ENCODE measurements at regions not wholly inside any gene's neighbourhood (a gene's known extent, or its start where the extent isn't known, plus 50 kb on each side); places are given as distances from the start of the nearest gene placed in this dataset.
"Not testable (repeated sequence)": the region's sequence is repeated elsewhere in the genome, so short reads cannot be mapped to it uniquely, and the experiment has no call there.

DNA sequence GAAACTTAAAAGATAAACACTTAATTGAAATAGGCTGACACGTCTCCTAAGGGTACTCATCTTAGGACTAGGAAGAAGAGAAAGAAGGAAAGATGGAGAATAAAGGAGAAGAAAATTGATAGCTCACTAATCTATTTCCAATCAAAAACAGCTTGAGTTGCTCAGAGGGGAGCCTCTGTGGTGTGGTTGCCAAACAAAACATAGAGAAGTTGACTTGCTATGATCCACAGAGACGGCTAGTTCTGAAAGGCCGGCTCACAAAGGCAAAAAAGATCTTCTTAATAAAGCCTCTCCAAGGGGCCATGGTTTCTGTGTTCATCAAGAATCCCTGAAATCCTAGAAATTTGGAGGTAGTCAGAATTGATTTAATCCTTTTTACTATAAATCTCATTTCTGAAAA is 644.1 kb downstream of the LMO4 start:
- no peak for DNase-seq

DNA sequence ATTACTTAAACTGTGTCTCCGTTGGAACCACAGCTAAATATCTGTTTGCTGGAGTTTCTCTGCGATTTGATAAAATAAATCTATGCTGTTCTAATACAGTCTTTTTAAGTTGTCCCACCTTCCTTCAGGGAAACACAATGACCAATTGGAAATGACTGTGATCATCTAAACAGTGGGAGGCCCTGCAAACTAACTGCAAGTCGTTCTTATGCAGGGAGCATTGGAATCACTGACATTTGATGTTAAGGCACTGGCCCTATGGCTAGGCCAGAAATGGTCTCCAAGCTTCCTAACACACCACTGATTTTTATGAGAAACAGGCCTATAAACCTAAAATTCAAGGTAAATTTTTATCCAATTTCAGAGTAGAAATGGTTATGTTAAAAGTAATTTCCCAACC is 645.2 kb downstream of the LMO4 start:
- no peak for DNase-seq

DNA sequence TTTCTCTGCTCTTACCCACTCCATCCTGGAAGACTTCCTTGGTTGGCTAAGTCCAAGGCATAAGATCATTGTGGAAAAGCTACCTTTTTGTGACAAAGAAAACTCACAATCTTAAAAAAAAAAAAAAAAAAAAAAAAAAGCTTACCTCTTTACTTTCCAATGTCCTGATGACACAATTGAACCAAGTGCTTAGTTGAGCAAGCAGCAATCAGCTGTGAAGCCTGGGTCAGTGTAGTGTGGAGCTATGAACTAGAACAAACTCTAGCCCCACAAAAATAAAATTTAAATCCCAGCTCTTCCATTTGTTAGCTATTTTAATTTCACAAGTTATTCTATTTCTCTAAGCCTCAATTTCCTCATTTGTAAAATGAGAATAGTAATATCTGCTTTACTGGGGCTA is 647.6 kb downstream of the LMO4 start:
- no peak for DNase-seq

DNA sequence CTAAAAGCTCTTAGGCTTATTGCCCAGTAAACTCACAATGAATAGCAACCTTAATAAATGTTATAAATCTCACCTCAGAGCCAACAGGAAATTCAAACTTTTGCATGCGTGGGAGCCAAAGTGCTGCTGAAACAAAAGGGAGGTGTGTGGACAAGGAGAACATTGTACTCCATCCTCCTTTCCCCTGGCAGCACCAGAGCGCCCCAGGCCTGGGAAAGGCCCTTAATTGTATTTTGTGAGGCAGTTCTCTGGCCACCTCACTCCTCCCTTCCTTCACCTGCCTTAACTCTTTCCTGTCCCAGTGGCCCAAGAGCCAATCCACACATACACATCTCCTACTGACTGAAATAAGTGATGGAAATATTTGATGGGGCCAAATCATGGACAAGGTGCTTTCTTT is 648.5 kb downstream of the LMO4 start:
- no peak for DNase-seq

DNA sequence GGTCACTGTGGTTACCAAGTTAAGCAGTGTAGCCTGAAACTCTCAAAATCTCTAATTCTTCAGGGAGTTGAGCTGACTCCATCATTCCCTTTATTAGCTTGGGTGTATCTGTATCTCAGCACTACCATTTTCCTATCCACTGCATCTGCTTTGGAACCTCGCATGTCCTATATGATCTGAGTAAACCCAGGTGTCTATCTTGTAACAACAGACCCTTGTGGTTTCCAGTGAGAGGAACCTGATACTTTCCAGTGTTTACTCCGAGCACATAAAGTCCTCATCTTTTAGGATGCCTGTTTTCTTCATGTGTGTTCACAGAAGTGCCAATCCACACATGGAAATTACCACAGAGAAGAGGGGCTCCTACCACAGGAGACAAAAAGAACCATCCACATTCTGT is 650.4 kb downstream of the LMO4 start:
- no peak for DNase-seq

DNA sequence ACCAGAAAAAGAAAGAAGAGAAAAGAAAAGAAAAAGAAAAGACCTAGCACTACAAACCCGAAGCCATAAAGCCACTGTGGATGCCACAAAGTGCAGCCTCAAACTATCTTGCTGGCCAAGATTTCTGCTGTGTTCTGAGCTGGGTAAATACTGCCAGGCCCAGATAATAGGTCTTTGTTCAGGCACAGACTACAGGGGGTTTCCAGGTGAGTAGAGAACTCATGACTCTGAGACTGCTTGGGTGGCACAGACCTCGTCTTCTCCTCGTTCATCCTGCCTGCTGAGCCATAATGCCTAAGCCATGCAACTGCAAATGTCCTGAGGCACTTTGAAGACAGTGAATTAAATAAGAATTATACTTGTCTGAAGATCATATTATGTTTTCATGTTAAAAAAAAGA is 651.8 kb downstream of the LMO4 start:
- DNase-seq, result no peak

DNA sequence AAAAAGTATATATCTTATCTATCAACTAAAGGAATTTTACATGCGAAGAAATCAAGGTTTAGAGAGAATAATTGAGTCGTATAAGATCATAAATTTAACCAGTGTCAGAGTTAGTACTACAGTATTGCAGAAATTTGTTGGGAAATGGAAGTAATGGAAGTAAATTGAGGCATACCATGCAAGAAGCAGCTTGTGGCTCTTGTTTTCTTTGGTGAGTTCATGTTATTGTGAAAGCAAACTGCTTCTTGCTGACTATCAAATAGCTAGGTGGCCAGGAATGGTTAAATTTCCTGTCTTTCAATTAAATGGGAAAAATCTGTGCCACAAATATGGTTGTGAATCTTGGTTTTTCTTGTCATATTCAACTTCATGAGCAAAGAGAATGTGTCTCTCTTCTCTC is 652.7 kb downstream of the LMO4 start:
- DNase-seq, result no peak

DNA sequence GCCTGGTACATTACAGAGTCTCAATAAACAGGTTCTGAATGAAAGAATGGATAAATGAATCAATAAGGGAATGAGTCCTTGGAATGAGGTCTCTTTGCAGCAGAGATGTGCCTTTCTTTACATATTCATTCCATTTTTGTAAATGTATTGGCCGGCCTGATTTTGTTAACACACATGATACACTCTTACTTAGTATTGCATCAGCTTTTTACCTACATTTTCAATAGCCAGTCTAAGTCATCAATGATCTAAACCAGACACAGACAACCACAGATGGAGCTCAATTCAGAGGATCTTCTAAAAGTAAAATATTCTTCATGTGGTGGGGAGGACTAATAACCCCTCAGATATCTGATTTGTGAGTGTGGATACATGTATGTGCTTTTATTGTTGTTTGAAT is 653.1 kb downstream of the LMO4 start:
- no peak for DNase-seq

DNA sequence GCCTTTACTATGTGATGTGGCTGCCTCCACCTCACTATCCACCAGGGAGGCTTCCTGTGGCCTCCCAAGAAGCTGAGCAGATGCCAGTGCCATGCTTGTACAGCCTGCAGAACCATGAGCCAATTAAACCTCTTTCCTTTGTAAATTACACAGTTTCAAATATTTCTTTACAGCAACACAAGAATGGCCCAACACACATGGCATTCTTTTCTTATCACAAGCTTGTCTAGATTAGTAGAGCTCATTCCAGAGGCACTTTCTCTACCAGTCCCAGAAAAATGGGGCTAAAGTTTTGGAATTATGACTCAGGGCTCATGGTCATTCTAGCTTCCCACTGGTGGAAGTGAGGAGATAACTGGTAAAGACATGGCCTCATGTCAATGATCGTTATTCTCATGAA is 655.2 kb downstream of the LMO4 start:
- no peak for DNase-seq

DNA sequence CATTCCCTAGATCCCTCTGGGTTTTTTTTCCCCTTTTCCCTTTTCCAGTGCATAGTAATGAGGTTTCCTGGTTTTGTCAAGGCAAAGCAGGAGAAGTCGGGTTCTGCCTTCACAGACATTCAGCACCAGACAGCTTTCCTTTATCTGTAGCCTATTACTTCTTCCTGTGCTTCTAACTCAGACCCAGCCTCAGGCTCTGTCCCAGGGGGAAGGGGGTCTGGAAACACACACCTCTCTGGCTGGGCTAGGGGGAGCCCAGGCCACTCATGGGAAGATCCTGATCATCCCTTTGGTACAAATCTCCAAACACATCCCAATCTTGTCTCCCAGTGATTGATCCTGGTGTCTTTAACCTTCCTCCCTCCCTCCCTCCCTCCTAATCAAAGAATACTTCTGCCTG is 656.4 kb downstream of the LMO4 start:
- DNase-seq, result no peak

DNA sequence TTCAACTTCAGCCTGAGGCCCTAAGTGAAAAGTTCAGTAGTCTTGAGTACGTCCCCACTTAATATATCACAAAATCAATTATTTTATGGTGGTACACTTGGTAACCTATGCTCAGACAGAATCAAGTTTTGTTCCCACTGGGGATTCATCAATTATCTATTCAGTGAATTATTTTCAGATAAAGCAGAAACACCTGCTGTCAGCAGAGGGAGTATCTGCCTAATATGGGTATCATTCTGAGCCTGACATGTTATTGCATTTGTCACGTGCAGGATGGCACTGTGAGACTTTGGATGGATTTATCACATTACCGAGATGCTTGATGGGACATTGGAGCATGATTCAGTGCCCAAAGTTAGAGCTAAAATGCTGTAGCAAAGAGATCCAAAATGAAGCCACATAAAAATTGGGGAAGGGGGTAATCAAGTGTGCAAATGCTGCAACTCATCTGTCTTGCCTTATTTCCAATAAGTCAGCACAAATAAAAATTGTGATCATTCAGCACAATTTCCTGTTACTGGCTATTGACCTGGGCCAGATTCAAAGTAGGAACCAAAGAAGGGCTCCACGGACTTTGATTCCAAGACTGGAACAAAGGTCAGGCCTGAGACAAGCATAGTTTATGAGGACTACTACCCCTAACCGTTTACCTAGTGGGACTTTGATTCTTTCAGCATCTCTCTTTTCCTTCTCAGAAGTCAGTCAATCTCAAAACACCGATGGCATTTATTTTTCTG is 657.6 kb downstream of the LMO4 start:
- no peak for DNase-seq

DNA sequence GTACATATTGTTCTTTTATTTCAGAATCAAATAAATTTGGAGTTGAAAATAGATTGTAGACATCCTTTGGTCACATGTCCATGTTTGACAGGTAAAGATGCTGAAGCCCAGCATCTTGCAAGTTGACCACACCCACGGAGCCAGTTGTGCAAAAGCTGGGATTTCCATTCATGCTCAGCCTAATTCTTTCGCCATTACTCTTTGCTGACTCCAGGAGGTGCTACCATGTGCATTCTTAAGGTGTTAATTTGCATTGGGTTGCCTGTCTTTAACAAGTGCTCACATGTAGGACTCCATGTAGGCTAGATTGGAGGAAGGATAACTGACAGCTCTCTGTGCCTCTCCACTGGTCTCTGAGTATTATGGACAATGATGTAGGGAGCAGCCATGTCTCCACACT is 660.7 kb downstream of the LMO4 start:
- DNase-seq, result no peak

DNA sequence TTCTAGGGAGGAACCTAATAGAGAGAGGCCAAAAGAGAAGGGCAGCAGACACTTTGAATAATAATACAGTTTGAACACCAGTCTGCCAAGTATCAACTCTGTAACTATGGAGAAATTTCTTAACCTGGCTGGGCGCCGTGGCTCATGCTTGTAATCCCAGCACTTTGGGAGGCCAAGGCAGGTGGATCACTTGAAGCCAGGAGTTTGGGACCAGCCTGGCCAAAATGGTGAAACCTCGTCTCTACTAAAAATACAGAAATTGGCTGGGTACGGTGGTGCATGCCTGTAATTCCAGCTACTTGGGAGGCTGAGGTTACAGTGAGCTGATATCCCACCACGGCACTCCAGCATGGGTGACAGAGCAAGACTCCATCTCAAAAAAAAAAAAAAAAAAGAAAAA is 663.9 kb downstream of the LMO4 start:
- DNase-seq, result not testable (repeated sequence)

DNA sequence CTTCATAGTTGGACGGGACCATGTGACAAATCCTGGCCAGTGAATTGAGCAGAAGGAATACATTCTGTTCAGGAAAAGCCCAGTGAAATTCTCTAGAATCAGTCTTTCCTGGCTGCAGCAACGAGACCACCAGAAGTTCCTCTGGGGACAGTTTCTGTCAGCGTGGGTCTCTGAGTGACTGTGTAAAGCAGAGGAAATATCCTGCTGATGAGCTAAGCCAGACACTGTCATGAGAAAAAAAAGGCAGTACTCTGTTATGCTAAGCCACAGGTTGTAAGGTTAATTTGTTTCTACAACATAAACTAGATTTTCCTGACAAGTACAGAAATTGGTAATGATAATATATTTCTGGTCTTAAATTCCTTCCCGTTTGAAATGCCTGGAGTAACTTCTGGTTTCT is 664.4 kb downstream of the LMO4 start:
- no peak for DNase-seq

DNA sequence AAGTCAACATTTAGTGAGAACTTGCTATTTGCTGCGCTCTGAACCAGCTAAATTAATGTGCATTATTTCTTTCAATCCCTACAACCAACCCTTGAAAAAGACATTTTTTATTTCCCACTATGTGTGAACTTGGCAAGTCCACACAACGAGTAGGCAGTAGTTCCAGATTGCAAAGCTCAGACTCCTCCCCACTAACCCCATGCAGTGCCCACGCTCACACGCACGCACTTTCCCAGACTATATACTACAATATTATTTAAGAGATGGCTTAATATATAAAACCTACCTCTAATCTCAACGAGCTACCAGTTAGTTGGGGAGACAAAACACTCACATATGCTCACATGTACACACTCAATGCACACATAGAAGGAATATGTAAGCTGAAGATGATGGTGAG is 671.2 kb downstream of the LMO4 start:
- DNase-seq, result no peak

DNA sequence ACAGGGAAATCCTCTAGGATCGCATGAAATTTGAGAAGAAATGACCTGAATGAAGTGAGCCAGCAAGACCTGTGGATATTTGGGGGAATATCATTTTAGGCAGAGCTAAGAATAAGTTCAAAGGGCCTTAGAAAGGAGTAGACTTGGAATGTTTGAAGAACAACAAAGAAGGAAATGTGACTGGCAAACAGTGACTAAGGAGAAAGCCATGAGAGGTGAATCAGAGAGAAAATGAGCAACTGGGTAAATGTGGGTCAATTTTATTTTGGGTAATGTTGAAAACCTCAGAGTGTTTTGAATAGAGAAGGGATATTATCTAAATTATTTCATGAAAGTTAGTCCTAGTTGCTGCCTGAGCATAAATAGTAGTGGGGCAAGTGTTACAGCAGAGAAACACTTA is 672.8 kb downstream of the LMO4 start:
- DNase-seq, result no peak

DNA sequence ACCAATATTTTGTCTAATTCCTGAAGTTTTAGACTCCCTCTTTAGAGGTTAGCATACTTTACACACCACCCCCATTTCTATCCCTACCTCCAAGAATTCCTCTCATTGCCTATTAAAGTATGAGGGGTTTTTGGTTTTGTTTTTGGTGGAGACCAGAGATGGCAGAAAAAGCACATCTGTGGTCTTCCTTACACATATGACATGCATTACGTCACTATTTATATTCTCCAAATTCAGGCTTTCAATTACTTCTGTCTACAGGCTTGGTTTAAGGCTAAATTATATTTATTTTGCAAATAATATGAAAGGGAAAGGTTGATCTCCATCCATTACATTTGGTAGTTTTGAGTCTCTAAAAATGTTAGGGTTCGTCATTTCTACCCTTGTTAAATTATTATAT is 674.6 kb downstream of the LMO4 start:
- no peak for DNase-seq

DNA sequence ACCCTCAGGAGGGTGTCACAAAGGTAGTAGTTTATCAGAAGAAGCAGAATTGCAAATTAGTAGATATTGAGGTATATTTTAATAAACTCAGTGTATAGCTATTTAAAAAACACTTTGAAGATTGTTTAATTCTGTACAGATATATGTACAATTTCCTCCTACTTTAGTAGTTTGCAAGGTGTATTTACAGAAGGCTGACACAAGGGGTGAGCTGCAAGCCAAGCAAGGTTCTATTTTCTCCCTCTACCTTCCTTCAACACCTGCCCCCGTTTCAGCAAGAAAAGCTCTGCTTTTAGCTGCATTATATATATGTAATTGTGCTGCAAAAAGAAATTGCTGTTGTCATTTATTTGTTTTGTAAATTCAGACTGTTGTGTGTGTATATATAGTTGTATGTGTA is 674.2 kb upstream of the PKN2 start:
- no peak for DNase-seq

DNA sequence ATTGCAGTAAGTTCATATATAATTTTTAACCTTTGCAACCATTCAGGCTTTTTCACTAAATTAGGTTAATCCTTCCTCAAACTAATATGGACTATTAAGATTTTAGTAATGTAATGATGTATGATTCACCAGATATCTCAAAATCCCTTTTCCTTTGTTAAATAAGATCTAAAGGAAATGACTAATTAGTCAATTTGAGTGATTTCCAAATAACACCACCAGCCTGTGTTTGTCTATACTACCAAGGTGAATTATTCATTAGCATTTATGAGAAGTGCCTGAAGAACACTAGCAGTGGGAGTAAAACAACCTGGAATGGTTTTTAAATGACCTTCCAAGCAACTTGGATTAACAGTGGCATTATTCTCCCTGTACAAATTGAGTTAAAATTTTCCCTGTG is 670.6 kb upstream of the PKN2 start:
- DNase-seq, result no peak

DNA sequence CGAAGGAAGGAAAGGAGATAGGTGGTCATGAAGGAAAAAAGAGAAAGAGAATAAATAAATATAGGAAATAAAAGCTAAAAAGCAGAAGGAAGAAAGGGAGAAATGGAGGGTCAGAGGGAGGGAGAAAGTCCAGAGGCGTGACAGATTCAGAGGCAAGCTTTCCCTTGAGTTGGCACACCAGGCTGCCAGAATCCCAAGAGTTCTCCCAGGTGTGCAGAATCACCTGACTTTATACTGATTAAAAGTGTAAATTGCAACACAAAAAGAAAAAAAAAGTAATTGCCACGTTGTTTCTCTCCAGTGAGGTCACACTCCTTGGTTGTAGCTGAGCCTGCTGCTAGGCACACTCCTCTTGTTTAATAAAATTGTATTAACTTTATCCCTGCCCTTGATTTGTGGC is 669.9 kb upstream of the PKN2 start:
- no peak for DNase-seq

DNA sequence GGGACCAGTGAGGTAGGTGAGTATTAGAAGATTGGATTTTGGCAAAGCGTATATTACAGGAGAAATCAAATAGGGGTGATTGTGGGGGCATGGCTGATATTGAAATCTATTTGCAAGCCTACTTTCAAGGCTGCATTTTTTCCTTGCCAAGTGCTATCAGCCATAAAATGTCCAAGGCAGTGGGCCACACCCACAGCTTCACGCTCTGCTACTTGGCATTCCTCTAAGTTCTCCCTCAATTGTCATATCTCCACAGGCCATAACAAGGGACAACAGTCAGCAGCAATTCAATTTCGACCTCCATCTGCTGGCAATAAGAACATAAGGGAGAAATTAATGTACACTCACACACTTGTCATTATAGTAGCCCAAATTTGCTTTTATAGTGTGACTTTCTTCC is 667.1 kb upstream of the PKN2 start:
- DNase-seq, result no peak

DNA sequence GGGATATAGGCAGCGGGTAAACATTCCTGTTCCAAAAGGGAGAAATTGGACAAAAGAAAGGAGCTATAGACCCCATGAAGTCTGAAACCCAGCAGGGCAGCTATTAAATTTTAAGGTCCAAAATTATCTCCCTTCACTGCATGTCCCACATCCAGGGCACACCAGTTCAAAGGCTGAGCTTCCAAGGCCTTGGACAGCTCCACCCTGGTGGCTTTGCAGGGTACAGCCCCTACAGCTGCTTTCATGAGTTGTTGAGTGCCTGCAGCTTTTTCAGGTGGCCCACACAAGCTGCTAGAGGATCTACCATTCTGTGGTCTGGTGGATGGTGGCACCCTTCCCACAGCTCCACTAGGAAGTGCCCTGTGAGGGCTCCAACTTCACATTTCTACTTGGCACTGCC is 662.5 kb upstream of the PKN2 start:
- DNase-seq, result no peak

DNA sequence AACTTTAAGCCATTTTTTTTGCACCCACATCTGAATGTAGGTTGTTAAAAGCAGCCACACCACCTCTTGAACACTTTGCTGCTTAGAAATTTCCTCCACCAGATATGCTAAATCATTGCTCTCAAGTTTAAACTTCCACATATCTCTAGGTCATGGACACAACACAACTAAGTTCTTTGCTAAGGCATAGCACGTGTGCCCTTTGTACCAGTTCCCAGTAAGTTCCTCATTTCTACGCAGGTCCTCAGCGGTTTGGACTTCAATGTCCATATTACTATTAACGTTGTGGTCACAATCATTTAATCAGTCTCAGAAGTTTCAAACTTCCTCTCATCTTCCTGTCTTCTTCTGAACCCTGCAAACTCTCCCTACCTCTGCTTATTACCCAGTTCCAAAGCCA is 661.6 kb upstream of the PKN2 start:
- no peak for DNase-seq

DNA sequence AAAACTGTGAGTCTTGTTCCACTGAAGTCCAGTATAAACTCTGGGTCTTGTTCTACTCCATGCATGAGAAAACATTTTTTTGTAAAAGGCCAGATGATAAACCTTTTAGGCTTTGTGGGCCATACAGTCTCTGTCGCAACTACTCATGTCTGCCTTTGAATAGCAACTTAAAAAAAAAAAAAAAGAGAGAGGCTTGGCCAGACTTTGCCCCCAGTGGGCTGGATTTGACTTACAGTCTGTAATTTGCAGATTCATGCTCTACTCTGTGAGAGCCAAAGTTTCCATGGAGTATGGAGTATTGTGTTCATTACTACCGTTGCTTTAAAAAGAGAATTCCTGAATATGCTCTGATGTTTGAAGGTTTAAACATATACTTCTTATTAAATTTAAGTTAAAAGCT is 654.9 kb upstream of the PKN2 start:
- no peak for DNase-seq

DNA sequence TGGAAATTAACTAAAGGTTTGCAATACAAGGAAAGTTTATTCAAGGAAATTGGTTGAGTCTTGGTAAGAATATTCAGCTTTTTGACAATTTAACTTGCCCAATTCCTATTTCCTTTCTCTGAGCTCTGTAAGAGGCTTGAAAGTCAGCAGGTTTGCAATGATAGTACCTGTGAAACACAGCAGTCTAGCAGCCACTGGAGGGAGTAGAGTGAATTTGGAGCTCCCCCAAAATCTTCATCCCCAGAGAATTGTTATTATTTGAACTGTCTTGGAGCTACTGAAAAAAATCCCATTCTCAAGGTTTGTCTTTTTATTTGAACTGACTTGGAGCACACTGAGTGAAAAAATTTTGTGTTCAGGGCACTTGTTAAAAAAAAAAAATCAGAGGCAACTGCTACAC is 654.2 kb upstream of the PKN2 start:
- DNase-seq, result no peak

DNA sequence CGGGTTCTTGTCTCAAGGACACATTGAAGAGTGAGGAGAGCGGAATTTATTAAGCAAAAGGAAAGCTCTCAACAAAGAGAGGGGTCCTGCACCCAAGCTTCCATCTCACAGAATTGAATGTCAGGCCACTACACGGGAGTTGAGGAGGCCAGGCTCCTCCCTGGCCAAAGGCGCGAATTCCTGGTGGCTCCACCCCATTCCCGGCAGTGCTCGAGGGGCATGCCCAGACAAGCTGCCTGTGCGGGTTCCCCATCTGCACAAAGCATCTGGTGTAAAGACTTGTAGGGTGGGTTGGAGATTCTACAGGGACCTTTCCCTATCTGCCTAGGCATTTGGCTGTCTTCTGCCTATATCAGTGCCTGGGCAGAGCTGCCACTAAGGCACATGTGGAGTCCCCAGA is 648.5 kb upstream of the PKN2 start:
- DNase-seq, result no peak

All from NCI-H446 treated with DMSO at 0.1 percent for 48 hours (cell line).